Naive thymus-derived CD8-positive, alpha-beta T cell (primary cell): ENCODE measurements at regions not wholly inside any gene's neighbourhood (a gene's known extent, or its start where the extent isn't known, plus 50 kb on each side); places are given as distances from the start of the nearest gene placed in this dataset.
"Not testable (repeated sequence)": the region's sequence is repeated elsewhere in the genome, so short reads cannot be mapped to it uniquely, and the experiment has no call there.

Experiments used
- ATAC-seq, 2 donors: fragments of 150-1000 bp; cut with Tn5 transposase in 1 of 2; sonication (Bioruptor Pico), chemical (Tn5 transposase) in 1 of 2; 1 replicate in 1 of 2; 2 replicates in 1 of 2; pipeline ENCODE4 v1.10.0; 2021; ENCODE audit warnings: mild to moderate bottlenecking in 2 of 2, moderate library complexity in 2 of 2
- POLR2A ChIA-PET: fragments of 350-600 bp; sonication (Branson Sonifier 250); formaldehyde crosslinking; loops from one replicate; lab custom pipeline; 2021; ENCODE audit warnings: antibody characterized with exemption; lab: Charles Lee
- DNase-seq, 10 donors: peaks; one replicate each; pipeline versions ENCODE4 v3.0.0 to v3.0.0-alpha.2; 2020 to 2022
- H3K27ac Mint-ChIP-seq, 10 donors: one replicate each; pipeline ENCODE4 v1.8.0; 2020 to 2022; ENCODE audit warnings: mild to moderate bottlenecking in 10 of 10, mixed read lengths in 10 of 10, moderate library complexity in 4 of 10, inconsistent platforms in 1 of 10
- H3K27me3 Mint-ChIP-seq, 5 donors: one replicate each; pipeline ENCODE4 v1.8.0; 2021 to 2022; ENCODE audit warnings: mixed read lengths in 5 of 5
- H3K36me3 Mint-ChIP-seq, 3 donors: one replicate each; pipeline ENCODE4 v1.8.0; 2020 to 2022; ENCODE audit warnings: mixed read lengths in 3 of 3, mild to moderate bottlenecking in 2 of 3, inconsistent platforms in 1 of 3
- H3K4me1 Mint-ChIP-seq, 4 donors: one replicate each; pipeline ENCODE4 v1.8.0; 2021 to 2022; ENCODE audit warnings: mixed read lengths in 4 of 4
- H3K4me3 Mint-ChIP-seq, 10 donors: one replicate each; pipeline ENCODE4 v1.8.0; 2020 to 2022; ENCODE audit warnings: mild to moderate bottlenecking in 10 of 10, mixed read lengths in 10 of 10, moderate library complexity in 6 of 10, inconsistent platforms in 1 of 10
- H3K9me3 Mint-ChIP-seq, 9 donors: one replicate each; pipeline ENCODE4 v1.8.0; 2020 to 2022; ENCODE audit warnings: mixed read lengths in 9 of 9, mild to moderate bottlenecking in 3 of 9, inconsistent platforms in 1 of 9, moderate library complexity in 1 of 9

- POLR2A ChIA-PET: no interaction called here
- no peak for DNase-seq
- Mint-ChIP-seq H3K27me3 (no peaks in the 10 kb centered on the region), H3K36me3 (no peaks in the 10 kb centered on the region), H3K4me3 (no peak overlapping the region), H3K4me1 (no peaks in the 10 kb centered on the region), H3K27ac (no peak overlapping the region), H3K9me3 (peaks cover 0 to 9% (median 5%) of the 10 kb centered on the region in 9 donors)
- ATAC-seq: no peak
Measured at GRCh38 chr4:28479666-28480065, 1619.0 kb downstream of the STIM2 start.

- H3K4me1 Mint-ChIP-seq: no peaks in the 10 kb centered on the region
- H3K9me3 Mint-ChIP-seq: peaks cover 0 to 13% (median 5%) of the 10 kb centered on the region in 9 donors
- POLR2A ChIA-PET: no interaction called here
- no peak overlapping the region for H3K27ac Mint-ChIP-seq
- no peaks in the 10 kb centered on the region for H3K27me3 Mint-ChIP-seq
- DNase-seq: no peak
- ATAC-seq: no peak
- no peaks in the 10 kb centered on the region for H3K36me3 Mint-ChIP-seq
- no peak overlapping the region for H3K4me3 Mint-ChIP-seq
Measured at GRCh38 chr4:28481565-28481964, 1620.9 kb downstream of the STIM2 start.

- DNase-seq (no peak), ATAC-seq (no peak)
- H3K4me1 Mint-ChIP-seq: no peaks in the 10 kb centered on the region
- no peaks in the 10 kb centered on the region for H3K27me3 Mint-ChIP-seq
- H3K4me3 Mint-ChIP-seq: no peak overlapping the region
- H3K36me3 Mint-ChIP-seq: no peaks in the 10 kb centered on the region
- H3K27ac Mint-ChIP-seq: no peak overlapping the region
- POLR2A ChIA-PET: no interaction called here
- H3K9me3 Mint-ChIP-seq: peaks cover 0 to 14% (median 7%) of the 10 kb centered on the region in 9 donors
Measured at GRCh38 chr4:28482580-28483270, 1622.1 kb downstream of the STIM2 start.

- Mint-ChIP-seq H3K4me3 (no peak overlapping the region), H3K27me3 (no peaks in the 10 kb centered on the region), H3K9me3 (peaks cover 0 to 18% (median 4%) of the 10 kb centered on the region in 9 donors), H3K27ac (no peak overlapping the region), H3K4me1 (no peaks in the 10 kb centered on the region), H3K36me3 (no peaks in the 10 kb centered on the region)
- no peak for ATAC-seq
- POLR2A ChIA-PET: no interaction called here
- no peak for DNase-seq
Measured at GRCh38 chr4:28488021-28488420, 1627.4 kb downstream of the STIM2 start.

- ATAC-seq (no peak), DNase-seq (no peak)
- no peaks in the 10 kb centered on the region for H3K27me3 Mint-ChIP-seq
- H3K4me3 Mint-ChIP-seq: no peak overlapping the region
- H3K4me1 Mint-ChIP-seq: no peaks in the 10 kb centered on the region
- H3K27ac Mint-ChIP-seq: no peak overlapping the region
- no peaks in the 10 kb centered on the region for H3K36me3 Mint-ChIP-seq
- POLR2A ChIA-PET: no interaction called here
- H3K9me3 Mint-ChIP-seq: peaks cover 0 to 20% (median 6%) of the 10 kb centered on the region in 9 donors
Measured at GRCh38 chr4:28490669-28491068, 1630.0 kb downstream of the STIM2 start.

GRCh38 chr4:28505064-28505463, 1644.4 kb downstream of the STIM2 start:
- H3K4me1 Mint-ChIP-seq: no peaks in the 10 kb centered on the region
- no peak for ATAC-seq
- peaks cover 0 to 10% (median 3%) of the 10 kb centered on the region in 9 donors for H3K9me3 Mint-ChIP-seq
- H3K36me3 Mint-ChIP-seq: no peaks in the 10 kb centered on the region
- POLR2A ChIA-PET: no interaction called here
- H3K27me3 Mint-ChIP-seq: no peaks in the 10 kb centered on the region
- DNase-seq: no peak
- H3K27ac Mint-ChIP-seq: no peak overlapping the region
- no peak overlapping the region for H3K4me3 Mint-ChIP-seq

- Mint-ChIP-seq H3K27me3 (no peaks in the 10 kb centered on the region), H3K9me3 (peaks cover 0 to 11% (median 3%) of the 10 kb centered on the region in 9 donors), H3K4me1 (no peaks in the 10 kb centered on the region), H3K36me3 (no peaks in the 10 kb centered on the region), H3K27ac (no peak overlapping the region), H3K4me3 (no peak overlapping the region)
- no peak for DNase-seq
- ATAC-seq: no peak
- POLR2A ChIA-PET: no interaction called here
Measured at GRCh38 chr4:28508636-28509035, 1648.0 kb downstream of the STIM2 start.

GRCh38 chr4:28514766-28515165, 1654.1 kb downstream of the STIM2 start:
- H3K4me1 Mint-ChIP-seq, ATAC-seq, H3K27me3 Mint-ChIP-seq, H3K4me3 Mint-ChIP-seq, H3K27ac Mint-ChIP-seq, POLR2A ChIA-PET, H3K36me3 Mint-ChIP-seq, DNase-seq: not testable (repeated sequence)
- peaks cover 0 to 14% (median 7%) of the 10 kb centered on the region in 9 donors for H3K9me3 Mint-ChIP-seq

- Mint-ChIP-seq H3K4me3 (no peak overlapping the region), H3K27ac (no peak overlapping the region), H3K27me3 (no peaks in the 10 kb centered on the region), H3K4me1 (no peaks in the 10 kb centered on the region), H3K36me3 (peaks cover 0 to 5% (median 0%) of the 10 kb centered on the region in 3 donors), H3K9me3 (peaks cover 0 to 19% (median 4%) of the 10 kb centered on the region in 9 donors)
- DNase-seq (no peak), ATAC-seq (no peak)
- POLR2A ChIA-PET: no interaction called here
Measured at GRCh38 chr4:28518561-28519165, 1658.0 kb downstream of the STIM2 start.

GRCh38 chr4:28523681-28524190, 1663.1 kb downstream of the STIM2 start:
- POLR2A ChIA-PET: no interaction called here
- Mint-ChIP-seq H3K27me3 (no peaks in the 10 kb centered on the region), H3K9me3 (peaks cover 0 to 29% (median 8%) of the 10 kb centered on the region in 9 donors), H3K4me3 (no peak overlapping the region), H3K36me3 (no peaks in the 10 kb centered on the region), H3K4me1 (no peaks in the 10 kb centered on the region), H3K27ac (no peak overlapping the region)
- DNase-seq (no peak), ATAC-seq (no peak)

GRCh38 chr4:28536124-28536523, 1675.5 kb downstream of the STIM2 start:
- no peak for DNase-seq
- H3K4me3 Mint-ChIP-seq: no peak overlapping the region
- no peaks in the 10 kb centered on the region for H3K27me3 Mint-ChIP-seq
- POLR2A ChIA-PET: no interaction called here
- H3K4me1 Mint-ChIP-seq: no peaks in the 10 kb centered on the region
- no peak overlapping the region for H3K27ac Mint-ChIP-seq
- ATAC-seq: no peak
- no peaks in the 10 kb centered on the region for H3K36me3 Mint-ChIP-seq
- peaks cover 0 to 51% (median 4%) of the 10 kb centered on the region in 9 donors for H3K9me3 Mint-ChIP-seq

GRCh38 chr4:28545986-28546385, 1685.3 kb downstream of the STIM2 start:
- DNase-seq (no peak), ATAC-seq (no peak)
- Mint-ChIP-seq H3K4me1 (no peaks in the 10 kb centered on the region), H3K27me3 (no peaks in the 10 kb centered on the region), H3K9me3 (peaks cover 0 to 17% (median under 1%) of the 10 kb centered on the region in 9 donors), H3K36me3 (no peaks in the 10 kb centered on the region), H3K4me3 (no peak overlapping the region), H3K27ac (no peak overlapping the region)
- POLR2A ChIA-PET: no interaction called here

GRCh38 chr4:28548136-28548535, 1687.5 kb downstream of the STIM2 start:
- ATAC-seq (no peak), DNase-seq (no peak)
- Mint-ChIP-seq H3K27ac (no peak overlapping the region), H3K27me3 (no peaks in the 10 kb centered on the region), H3K4me1 (no peaks in the 10 kb centered on the region), H3K9me3 (peaks cover 0 to 17% (median 2%) of the 10 kb centered on the region in 9 donors), H3K4me3 (no peak overlapping the region), H3K36me3 (no peaks in the 10 kb centered on the region)
- POLR2A ChIA-PET: no interaction called here
